Esophagus squamous epithelium (tissue), 5 donors: ENCODE measurements at regions not wholly inside any gene's neighbourhood (a gene's known extent, or its start where the extent isn't known, plus 50 kb on each side); places are given as distances from the start of the nearest gene placed in this dataset.

Source experiments
- DNase-seq: peaks from one replicate; lab custom pipeline; 2025; lab: John Stamatoyannopoulos, UW
- H3K27ac ChIP-seq, 4 donors: fragments of 200-600 bp; sonication (generic); one replicate each; pipeline ENCODE4 v1.5.1; 2016 to 2019; ENCODE audit warnings: mild to moderate bottlenecking in 1 of 4
- H3K27me3 ChIP-seq, 4 donors: fragments of 200-600 bp; sonication (generic); 1 replicate in 3 of 4; 2 replicates in 1 of 4; pipeline versions ENCODE4 v1.5.1 to v1.6.0; 2017 to 2021; ENCODE audit warnings: antibody characterized with exemption in 1 of 4
- H3K36me3 ChIP-seq, 3 donors: fragments of 200-600 bp; sonication (generic); one replicate each; pipeline ENCODE4 v1.5.1; 2016 to 2019
- H3K4me1 ChIP-seq, 3 donors: fragments of 200-600 bp; sonication (generic); one replicate each; pipeline ENCODE4 v1.5.1; 2017 to 2019
- H3K4me3 ChIP-seq, 4 donors: fragments of 200-600 bp; sonication (generic); 1 replicate in 3 of 4; 2 replicates in 1 of 4; pipeline ENCODE4 v1.5.1; 2016 to 2019; ENCODE audit warnings: mild to moderate bottlenecking in 2 of 4, moderate library complexity in 1 of 4
- H3K9me3 ChIP-seq, 3 donors: fragments of 200-600 bp; sonication (generic); one replicate each; pipeline ENCODE4 v1.5.1; 2016 to 2019
- POLR2A ChIP-seq, 4 donors: fragments of 450-650 bp; IDR thresholded peaks; one replicate each; pipeline ENCODE4 v1.6.1; 2017; ENCODE audit warnings: antibody characterized with exemption in 4 of 4, mild to moderate bottlenecking in 4 of 4, moderate library complexity in 3 of 4
- WGBS, 2 donors: methylation state at CpG; one replicate each; pipeline ENCODE4 v1.1.5; 2018; 5-methylcytosine and 5-hydroxymethylcytosine counted together
- intact Hi-C: fragments of 100-400 bp; cut with DNase I; formaldehyde crosslinking; loops from one replicate; pipeline ENCODE4 v1.15.0; 2022
- TF ChIP-seq, protein P1 (sequence below), 6 experiments: fragments of 450-650 bp in 4 of 6; fragments of 200-600 bp in 2 of 6; sonication (generic) in 2 of 6; IDR thresholded peaks; one replicate each; pipeline ENCODE4 v1.5.1; 2016 to 2019; ENCODE audit warnings: antibody characterized with exemption in 6 of 6, mild to moderate bottlenecking in 4 of 6, moderate library complexity in 4 of 6
- donor health status: DM: yes; HTN: yes; CAD: no.

DNA sequence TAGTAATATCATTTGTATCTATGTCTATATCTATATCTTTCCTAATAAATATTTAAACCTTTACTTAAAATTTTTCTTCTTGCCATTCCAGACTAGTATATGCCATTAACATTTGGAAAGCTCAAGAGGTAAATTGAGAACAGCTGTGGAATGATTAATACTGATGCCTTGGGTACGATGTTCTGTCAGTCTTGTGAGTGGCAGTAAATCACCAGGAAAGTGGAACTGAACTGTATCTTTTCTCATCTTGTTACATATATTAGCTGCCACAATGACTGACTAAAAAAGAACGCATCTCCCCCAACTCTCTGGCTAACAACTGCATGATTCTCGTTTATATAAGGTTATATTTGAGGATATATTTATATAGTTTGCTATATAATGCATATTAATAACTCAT, 137.0 kb upstream of the ASCC3 start:
- WGBS, 2 donors: 49 to 75% methylated on average over 3 of the region's 3 CpGs

DNA sequence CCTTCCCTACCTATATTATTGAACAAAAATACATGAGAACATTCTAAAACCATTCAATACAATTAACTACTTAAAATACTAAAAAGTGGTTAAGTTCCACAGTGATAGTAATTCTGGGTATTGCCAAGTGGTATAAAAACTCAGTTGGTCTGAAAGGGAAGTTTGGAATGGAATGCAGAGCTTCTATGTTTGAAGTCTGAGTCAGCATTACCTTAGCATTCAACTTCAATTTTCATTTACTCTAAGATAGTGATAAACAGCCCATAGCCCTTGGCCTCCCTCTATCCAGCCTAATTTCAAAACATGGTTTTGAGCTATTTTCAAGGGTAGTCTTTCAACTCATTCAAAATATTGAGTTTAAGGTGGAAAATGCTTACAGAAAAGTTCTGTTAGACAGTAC, 140.4 kb upstream of the ASCC3 start:
- intact Hi-C loops: no loop called here
- H3K9me3 ChIP-seq: peaks cover 0 to 7% (median 0%) of the 10 kb centered on the region in 3 donors
- H3K4me3 ChIP-seq: no peak overlapping the region
- no peaks in the 10 kb centered on the region for H3K27me3 ChIP-seq
- no peaks in the 10 kb centered on the region for H3K4me1 ChIP-seq
- H3K27ac ChIP-seq: no peak overlapping the region
- TF ChIP-seq POLR2A (IDR thresholded peaks at IDR 0.05): no peak
- TF ChIP-seq, protein P1, sequence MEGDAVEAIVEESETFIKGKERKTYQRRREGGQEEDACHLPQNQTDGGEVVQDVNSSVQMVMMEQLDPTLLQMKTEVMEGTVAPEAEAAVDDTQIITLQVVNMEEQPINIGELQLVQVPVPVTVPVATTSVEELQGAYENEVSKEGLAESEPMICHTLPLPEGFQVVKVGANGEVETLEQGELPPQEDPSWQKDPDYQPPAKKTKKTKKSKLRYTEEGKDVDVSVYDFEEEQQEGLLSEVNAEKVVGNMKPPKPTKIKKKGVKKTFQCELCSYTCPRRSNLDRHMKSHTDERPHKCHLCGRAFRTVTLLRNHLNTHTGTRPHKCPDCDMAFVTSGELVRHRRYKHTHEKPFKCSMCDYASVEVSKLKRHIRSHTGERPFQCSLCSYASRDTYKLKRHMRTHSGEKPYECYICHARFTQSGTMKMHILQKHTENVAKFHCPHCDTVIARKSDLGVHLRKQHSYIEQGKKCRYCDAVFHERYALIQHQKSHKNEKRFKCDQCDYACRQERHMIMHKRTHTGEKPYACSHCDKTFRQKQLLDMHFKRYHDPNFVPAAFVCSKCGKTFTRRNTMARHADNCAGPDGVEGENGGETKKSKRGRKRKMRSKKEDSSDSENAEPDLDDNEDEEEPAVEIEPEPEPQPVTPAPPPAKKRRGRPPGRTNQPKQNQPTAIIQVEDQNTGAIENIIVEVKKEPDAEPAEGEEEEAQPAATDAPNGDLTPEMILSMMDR (IDR thresholded peaks at IDR 0.05): no peak
- no peak for DNase-seq
- H3K36me3 ChIP-seq: no peaks in the 10 kb centered on the region

More for the DNA sequence above, 137.0 kb upstream of the ASCC3 start:
- H3K36me3 ChIP-seq: no peaks in the 10 kb centered on the region
- DNase-seq: no peak
- H3K27me3 ChIP-seq: no peaks in the 10 kb centered on the region
- H3K4me3 ChIP-seq: no peak overlapping the region
- TF ChIP-seq, protein P1 (IDR thresholded peaks at IDR 0.05): no peak
- TF ChIP-seq POLR2A (IDR thresholded peaks at IDR 0.05): no peak
- no peaks in the 10 kb centered on the region for H3K4me1 ChIP-seq
- intact Hi-C loops: no loop called here
- H3K9me3 ChIP-seq: no peaks in the 10 kb centered on the region
- no peak overlapping the region for H3K27ac ChIP-seq

DNA sequence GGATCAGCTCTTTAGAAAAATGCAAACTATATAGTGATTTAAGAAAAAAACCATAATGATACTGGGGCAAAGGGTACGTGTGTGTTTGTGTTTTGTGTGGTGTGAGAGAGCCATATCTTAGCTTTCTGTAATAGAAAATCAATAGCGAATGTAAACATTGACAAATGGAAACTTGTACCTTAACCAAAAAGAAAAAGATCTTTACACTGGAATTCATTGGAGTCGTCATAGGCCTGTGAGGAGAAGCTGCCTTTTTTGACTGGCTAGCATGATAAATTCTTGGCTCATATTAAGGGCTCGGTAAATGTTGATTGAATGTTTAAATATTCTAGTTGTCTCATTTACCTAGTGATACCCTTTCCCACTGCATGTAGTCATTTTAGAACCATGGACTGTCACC, 161.8 kb upstream of the ASCC3 start:
- no peak overlapping the region for H3K4me3 ChIP-seq
- no peak overlapping the region for H3K27ac ChIP-seq
- H3K9me3 ChIP-seq: no peaks in the 10 kb centered on the region
- no peak for TF ChIP-seq POLR2A (IDR thresholded peaks at IDR 0.05)
- TF ChIP-seq, protein P1 (IDR thresholded peaks at IDR 0.05): no peak
- H3K4me1 ChIP-seq: no peaks in the 10 kb centered on the region
- intact Hi-C loops: no loop called here
- 61 to 64% methylated on average over 4 of the region's 4 CpGs for WGBS, 2 donors
- H3K27me3 ChIP-seq: no peaks in the 10 kb centered on the region
- H3K36me3 ChIP-seq: no peaks in the 10 kb centered on the region
- no peak for DNase-seq

DNA sequence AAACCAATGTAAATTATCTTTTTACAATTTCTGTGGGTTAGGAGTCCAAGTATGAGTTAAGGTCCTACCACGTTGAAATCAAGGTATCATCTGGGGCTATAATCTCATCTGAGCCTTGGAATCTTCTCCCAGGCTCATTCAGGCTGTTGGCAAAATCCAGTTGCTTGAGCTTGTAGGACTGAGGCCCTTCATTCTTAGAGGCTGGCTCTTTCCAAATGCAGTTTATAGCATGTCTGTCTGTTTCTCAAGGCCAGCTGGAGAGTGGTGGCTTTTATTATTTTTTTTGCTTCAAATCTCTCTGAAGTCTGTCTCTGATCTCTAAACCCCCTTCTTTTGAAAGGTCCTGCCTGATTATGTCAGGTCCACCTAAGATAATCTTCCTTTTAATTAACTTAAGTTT, 177.2 kb upstream of the ASCC3 start:
- TF ChIP-seq, protein P1 (IDR thresholded peaks at IDR 0.05): no peak
- no peak for TF ChIP-seq POLR2A (IDR thresholded peaks at IDR 0.05)
- no peak for DNase-seq
- intact Hi-C loops: no loop called here

DNA sequence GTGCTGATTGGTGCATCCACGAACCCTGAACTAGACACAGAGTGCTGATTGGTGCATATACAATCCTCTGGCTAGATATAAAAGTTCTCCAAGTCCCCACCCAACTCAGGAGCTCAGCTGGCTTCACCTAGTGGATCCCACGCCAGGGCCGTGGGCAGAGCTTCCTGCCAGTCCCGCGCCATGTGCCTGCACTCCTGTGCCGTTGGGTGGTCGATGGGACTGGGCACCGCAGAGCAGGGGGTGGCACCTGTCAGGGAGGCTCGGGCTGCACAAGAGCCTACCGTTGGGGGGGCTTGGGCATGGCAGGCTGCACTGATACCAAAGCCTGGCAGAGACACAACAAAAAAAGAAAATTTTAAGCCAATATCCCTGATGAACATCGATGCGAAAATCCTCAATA, 185.4 kb upstream of the ASCC3 start:
- DNase-seq: no peak
- H3K4me1 ChIP-seq: no peaks in the 10 kb centered on the region
- 77 to 80% methylated on average over 4 to 6 of the region's 12 CpGs for WGBS, 2 donors
- TF ChIP-seq, protein P1 (IDR thresholded peaks at IDR 0.05): no peak
- no peak for TF ChIP-seq POLR2A (IDR thresholded peaks at IDR 0.05)
- H3K4me3 ChIP-seq: no peak overlapping the region
- no peaks in the 10 kb centered on the region for H3K27me3 ChIP-seq
- H3K9me3 ChIP-seq: peaks cover 0 to 12% (median 9%) of the 10 kb centered on the region in 3 donors
- intact Hi-C loops: no loop called here
- no peak overlapping the region for H3K27ac ChIP-seq
- no peaks in the 10 kb centered on the region for H3K36me3 ChIP-seq

More for the DNA sequence above, 177.2 kb upstream of the ASCC3 start:
- no peak overlapping the region for H3K4me3 ChIP-seq
- H3K27me3 ChIP-seq: no peaks in the 10 kb centered on the region
- peaks cover 0 to 8% (median 7%) of the 10 kb centered on the region in 3 donors for H3K9me3 ChIP-seq
- H3K36me3 ChIP-seq: no peaks in the 10 kb centered on the region
- WGBS, 2 donors: 25 to 62% methylated on average over 1 of the region's 1 CpG
- no peak overlapping the region for H3K27ac ChIP-seq
- no peaks in the 10 kb centered on the region for H3K4me1 ChIP-seq
